GM21786 (cell line): ENCODE measurements at regions not wholly inside any gene's neighbourhood (a gene's known extent, or its start where the extent isn't known, plus 50 kb on each side); places are given as distances from the start of the nearest gene placed in this dataset.
"Not testable (repeated sequence)": the region's sequence is repeated elsewhere in the genome, so short reads cannot be mapped to it uniquely, and the experiment has no call there.

Source experiments
- ATAC-seq: cut with Tn5 transposase; IDR thresholded peaks from one replicate; pipeline ENCODE4 v1.9.1; 2021; ENCODE audit not compliant: unreplicated experiment

DNA sequence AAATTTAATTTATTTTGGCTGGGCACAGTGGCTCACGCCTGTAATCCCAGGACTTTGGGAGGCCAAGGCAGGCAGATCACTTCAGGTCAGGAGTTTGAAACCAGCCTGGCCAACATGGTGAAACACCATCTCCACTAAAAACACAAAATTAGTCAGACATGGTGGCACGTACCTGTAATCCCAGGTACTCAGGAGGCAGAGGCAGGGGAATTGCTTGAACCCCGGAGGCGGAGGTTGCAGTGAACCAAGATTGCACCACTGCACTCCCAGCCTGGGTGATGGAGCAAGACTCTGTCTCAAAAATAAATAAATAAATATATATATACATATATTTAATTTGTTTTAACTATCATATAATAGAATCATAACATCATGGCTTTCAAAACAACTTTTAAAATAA, 482.1 kb upstream of the AUTS2 start:
- not testable (repeated sequence) for ATAC-seq

DNA sequence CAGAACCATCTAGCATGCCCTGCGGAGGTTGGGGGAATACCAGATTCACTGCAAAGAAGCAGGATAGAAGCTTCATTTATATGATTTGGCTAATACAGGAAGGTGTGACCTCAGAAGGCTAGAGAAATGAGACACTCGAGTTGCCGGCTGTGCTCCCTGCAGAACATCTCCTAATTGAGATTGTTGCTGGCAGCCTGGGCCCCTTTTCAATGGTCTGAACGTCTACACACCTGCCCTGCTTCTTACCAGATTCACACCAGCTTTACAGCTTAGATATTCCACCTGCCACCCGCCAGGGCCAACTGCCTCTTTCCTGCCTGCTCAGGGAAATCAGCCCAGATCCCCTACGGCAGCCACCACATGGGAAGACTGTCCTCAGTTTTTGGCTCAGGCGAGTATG, 475.3 kb upstream of the AUTS2 start:
- ATAC-seq: no peak

DNA sequence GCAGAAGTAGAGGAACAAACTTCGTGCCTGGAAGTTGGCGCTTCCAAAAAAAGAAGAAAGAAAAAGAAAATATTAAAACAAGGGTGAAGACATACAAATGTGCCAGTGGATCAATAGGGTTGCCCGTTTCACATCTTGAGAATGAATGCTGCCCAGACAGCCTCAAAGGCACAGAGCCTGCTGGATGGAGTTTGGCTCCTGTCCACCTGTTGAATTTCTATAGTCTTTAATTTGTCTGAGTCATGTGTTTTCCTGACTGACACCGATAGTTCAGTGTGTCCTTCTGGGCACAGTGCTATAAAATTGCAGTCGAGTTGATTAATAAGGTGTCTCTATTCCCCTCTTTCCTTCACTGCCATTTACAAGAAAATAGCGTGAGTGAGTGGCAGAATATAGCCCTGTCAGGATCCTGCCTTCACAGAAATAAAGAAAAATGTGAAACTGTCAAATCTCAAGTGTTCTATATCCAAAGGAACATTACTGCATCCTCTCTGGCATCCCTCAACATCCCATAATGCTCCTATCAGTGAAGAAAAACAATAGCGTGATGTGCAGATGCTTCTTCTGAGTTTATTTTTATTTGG, 471.3 kb upstream of the AUTS2 start:
- ATAC-seq: no peak

DNA sequence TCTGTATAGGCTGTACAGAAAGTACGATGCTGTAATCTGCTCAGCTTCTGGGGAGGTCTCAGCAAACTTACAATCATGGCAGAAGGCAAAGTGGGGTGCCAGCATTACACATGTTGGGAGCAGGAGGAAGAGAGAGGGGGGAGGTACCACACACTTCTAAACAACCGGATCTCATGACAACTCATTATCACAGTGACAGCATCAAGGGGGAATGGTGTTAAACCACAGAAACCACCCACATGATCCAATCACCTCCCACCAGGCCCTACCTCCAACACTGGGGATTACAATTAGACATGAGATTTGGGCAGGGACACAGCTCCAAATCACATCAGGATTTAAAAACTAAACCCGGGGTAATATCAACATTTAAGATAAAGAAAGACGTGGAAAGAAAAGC, 468.8 kb upstream of the AUTS2 start:
- no peak for ATAC-seq

DNA sequence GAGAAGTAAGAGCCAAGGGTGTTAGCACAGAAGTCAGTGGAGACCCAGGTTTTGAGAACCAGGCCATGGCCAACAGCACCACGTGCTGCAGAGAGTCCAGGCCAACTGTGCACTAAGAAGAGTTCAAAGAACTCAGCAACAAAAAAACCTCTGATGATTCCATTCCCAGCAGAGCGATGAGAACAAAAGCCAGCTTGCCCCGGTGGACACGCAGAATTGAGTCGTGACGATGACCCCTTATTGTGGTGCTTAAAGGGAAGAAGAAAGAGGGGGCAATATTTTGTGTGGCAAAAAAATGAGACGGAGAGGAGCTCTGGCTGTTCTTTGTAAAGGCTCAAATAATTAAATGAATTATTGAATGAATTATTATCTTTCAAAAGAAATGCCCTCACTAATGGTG, 468.3 kb upstream of the AUTS2 start:
- no peak for ATAC-seq

DNA sequence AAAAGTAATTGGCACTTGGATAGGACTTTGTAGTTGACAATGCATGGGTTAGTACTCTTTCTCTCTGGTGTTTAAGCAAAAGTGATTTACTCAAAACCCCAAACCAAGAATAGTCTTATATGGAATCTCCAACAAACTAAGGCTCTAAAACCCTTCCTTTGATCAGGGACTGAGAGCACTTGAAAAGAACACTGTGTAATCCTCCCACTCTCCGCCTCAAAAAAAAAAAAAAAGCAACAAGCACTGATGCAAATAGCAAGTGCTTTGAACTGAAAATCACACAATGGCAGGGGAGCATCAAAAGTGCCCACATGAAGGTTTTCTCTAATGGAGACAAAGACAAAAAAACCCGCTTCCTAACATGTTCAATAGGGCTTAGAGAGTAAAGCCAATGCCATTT, 467.9 kb upstream of the AUTS2 start:
- ATAC-seq: no peak

DNA sequence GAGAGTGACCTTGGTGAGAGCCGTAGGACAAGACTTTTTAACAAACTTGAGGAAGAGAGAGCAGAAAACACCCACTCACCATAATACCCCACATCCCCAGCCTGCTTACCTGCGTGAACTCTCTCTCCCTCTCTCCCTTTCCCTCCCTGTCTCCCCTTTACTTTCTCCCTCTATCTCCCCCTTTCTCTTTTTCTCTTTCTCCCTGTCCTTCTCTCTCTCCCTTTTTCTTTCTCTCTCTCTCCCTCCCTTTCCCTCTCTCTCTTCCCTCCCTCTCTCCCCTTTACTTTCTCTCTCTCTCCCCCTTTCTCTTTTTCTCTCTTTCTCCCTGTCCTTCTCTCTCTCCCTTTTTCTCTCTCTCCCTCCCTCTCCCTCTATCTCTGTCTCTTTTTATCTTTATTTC, 464.0 kb upstream of the AUTS2 start:
- no peak for ATAC-seq

DNA sequence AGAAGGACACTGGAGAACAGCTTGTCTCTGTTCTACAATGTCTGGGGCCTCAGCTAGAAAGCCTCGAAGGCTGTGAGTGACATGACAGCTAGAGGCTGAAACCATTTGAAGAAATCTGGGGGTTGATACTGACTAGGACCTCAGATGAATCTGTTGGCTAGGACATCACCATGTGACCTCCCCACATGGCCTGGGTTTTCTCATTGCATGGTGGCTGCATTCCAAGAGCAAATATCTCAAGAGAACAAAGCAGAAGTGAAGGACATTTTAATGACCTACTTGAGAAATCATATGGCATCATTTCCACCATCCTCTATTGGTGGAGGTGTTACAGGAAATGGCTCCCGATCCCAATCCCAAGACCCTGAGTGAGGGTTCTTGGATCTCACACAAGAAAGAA, 450.6 kb upstream of the AUTS2 start:
- no peak for ATAC-seq

DNA sequence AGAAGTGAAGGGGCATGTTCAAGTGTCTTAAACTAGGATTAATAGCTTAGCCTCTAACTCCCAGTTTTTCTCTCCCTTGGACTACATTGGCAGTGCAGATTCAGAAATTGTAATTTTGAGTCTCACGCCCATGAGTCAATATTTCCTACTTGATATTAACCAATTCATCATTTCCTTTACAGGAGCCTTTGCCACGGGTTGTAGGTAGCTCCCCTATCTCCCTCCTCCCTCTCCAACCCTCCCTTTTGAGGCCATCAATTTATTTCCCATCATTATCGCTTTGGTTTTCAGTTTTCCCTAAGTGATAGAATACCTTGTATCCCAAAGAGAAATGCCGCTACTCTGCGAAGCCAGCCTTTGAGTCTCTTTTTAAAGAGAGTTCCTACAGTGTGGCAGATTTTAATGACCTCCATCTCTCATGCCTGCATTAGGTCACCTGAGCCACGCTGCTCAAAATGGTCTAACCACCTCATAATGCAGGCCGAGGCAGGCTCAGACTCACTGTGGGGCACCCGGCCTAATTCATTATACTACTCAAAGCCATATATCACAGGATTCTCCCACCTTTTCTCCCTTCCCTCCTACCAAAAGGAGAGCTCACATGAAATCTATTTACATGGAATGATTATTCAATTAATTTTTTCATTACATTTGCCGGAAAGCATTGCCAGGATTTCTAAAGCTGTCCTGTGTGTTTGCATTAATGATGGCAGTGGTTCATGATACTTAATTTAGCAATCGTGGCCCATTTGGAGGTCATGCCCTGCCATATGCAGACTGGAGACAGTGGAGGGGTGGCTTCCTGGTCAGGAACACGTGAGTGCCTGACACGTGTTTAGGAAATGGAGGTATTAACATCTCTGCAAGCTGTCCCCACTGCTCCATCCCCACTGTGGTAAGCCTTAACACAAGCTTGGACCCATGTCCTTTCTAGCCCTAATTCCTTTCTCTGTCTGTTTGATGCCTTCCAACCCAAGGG, 448.2 kb upstream of the AUTS2 start:
- ATAC-seq: no peak

DNA sequence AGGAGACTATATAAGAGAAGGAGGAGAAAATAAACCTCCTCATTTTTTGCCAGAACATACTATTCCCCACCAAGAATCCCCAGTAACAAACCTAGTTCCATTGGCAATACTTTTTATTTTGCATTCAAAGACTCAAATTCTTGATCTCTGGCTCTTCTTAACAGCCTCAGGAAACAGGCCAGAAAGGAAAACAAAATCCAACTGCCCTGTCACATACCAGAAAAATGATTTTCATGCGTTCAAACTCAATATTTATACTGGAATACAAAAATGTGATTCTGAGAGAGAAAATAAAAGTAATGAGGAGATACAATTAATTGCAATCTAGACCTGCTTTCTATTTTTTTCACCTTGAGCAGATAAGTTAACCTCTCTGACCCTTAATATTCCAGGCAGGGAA, 435.9 kb upstream of the AUTS2 start:
- ATAC-seq: no peak

DNA sequence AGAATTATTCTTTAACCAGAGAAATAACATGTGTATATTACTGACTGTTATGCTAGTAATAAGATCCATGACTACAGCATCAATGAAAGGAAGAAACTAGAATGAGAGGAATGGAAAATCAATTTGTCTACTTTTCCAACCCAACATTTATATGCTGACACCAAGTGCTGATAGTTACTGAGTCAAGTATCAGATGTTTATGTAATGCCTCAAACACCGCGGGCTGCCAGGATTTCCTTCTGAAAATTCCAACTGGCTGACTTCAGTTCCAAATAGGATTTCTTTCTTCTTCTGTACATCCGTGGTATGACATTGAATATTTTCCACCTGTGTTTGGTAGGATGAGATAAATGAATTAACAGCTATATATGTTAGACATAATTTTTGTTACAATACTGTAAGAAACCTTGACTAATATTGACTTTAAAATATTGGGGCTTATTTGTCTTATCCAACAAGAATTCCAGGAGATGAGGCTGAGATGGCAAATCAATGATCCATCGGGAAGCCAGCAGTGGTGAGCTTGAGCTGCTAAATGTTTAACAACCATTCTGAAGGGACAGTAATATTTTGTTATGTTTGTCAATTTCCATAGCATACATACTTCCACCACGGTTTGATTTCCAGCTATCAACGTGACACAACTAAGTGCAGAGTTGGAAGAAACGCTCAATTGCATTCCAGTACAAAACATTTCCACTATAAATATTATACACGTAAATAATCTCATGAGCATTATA, 435.2 kb upstream of the AUTS2 start:
- ATAC-seq: no peak

DNA sequence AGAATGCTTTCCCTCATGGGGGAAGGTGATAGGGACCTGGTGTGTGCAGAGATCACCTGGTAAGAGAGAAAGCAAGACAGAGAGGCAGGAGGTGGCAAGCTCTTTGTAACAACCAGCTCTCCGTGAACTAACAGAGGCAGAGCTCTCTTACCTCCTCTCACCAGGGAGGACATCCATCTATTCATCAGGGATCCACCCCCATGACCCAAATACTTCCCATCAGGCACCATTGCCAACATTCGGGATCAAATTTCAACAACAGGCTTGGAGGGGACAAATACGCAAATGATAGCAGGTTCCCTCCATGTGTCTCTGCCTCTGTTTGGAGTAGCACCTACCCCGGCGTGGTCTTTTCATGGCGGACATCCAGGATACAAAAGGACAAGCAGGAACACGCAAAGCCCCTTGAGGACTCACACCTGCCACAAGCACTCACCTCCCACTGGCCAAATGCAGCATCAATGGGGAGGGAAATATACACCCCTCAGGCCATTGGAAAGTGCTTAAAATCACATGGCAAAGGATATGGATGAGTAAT, 431.2 kb upstream of the AUTS2 start:
- ATAC-seq: no peak

DNA sequence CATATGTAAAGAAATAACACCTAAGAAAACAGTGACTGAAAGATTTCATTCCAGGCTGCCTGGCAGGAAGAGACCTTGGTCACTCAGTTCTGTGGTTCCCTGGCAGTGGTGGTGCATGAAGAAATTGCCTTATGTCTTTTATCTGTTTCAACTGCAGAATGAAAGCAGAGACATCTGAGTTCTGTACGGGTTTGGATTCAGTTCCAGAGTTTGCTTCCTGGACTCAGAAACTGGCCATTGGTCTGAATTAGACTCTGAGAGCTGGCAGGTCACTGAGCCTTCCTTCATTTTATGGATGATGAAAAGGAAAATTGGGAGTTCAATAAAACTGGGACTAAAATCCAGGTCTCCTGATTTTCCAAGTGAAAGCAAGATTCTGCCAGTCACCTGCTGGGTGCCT, 428.9 kb upstream of the AUTS2 start:
- ATAC-seq: no peak

DNA sequence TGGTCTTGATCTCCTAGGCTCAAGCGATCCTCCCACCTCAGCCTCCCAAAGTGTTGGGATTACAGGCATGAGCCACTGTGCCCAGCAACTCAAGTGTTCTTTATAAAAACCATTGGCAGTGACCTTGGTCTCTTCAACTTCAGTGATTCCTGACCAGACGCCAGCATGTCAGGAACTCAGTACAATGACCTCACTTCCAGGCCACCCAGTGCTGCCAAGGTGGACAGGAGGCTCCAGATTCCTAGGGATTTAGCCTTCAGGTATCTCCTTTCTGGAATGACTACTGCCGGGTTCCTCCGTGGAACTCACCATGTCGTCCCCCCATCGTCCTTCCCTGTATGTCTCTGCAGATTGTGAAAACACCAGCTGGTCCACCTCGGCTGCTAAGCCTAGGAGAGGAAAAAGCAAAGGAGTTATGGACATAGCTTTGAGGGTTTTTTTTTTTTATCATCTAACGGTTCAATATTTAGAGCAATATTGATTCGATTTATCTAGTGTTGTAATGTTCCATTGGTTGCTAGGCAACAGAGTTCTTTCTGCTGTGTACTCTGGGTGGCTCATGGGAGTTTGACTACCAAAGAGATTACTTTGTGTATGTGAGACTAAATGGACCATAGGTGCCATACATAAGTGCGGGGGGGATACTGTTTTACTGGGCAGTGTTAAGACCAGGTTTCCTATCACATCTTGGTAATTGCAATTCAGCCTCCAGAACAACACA, 425.8 kb upstream of the AUTS2 start:
- no peak for ATAC-seq

DNA sequence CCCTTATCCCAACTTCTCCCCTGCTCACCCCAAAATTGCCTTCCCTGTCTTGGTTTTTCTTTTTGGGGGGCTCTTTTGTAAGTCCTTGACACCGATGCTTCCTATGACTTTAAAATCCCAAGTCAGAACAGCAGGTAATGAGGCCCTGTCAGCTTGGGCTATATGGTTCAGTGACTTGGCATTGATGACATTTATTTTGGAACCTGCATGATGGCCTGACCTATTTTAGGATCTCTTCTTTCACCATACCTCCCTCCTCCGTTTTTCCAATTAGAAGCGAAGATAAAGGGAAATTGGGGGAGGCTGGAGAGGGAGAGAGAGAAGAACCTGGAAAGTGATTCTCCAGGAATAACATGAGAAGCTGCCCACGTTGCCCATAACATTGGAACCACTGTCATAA, 424.9 kb upstream of the AUTS2 start:
- ATAC-seq: no peak

DNA sequence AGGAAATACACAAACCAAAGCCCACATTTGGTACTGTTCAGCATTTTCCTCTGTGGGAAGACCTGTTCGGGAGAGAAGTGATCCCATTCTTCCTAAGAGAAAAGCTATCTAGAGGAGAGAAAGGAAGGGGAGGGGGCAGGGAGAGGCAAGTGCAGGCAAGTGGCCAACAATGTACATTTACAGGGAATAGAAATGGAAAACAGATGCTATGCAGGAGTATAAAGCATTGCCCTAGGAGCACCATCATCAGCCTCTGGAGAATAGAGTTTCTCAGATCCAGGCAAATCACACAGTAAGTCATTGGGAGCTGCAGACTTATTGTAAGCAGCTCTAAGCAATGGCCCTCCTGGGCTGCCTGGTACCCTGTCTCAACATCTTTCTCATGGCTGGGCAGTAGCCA, 424.4 kb upstream of the AUTS2 start:
- no peak for ATAC-seq

DNA sequence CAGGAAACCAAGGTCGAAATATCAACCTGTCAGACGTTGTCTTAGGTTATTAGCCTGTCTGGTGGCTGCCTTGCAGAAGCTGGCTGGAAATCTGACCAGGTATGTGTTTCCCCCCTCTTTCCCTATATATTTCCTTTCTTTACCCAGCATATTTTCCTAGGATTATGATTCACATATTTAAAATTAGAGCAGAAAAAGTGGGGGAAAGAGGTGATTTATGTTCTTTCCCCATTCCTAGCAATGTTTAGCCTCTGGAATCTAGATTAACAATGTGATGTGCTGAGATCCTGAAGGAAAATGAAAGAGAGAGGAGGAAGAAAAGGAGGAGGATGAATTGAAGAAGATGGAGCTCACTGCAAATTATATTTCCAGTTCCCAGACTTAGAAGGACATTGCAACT, 421.4 kb upstream of the AUTS2 start:
- ATAC-seq: no peak

DNA sequence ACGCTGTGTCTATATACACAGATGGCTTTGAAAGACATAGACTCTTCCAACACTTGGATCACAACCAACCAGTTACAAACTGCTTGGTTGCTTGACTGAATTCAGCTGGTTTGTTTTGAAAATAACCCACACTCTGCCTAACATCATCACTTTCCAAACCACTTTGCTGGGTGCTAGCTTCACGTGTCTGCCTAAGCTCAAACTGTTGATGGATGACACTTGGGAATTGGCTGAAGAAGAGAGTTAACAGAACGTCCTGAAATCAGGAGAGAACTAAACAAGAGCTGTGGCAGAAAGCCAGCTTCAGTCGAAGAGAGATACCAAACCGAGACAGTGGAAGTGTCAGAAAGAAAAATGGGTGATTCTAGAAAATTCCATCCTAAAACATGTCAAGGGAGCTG, 420.8 kb upstream of the AUTS2 start:
- ATAC-seq: no peak

DNA sequence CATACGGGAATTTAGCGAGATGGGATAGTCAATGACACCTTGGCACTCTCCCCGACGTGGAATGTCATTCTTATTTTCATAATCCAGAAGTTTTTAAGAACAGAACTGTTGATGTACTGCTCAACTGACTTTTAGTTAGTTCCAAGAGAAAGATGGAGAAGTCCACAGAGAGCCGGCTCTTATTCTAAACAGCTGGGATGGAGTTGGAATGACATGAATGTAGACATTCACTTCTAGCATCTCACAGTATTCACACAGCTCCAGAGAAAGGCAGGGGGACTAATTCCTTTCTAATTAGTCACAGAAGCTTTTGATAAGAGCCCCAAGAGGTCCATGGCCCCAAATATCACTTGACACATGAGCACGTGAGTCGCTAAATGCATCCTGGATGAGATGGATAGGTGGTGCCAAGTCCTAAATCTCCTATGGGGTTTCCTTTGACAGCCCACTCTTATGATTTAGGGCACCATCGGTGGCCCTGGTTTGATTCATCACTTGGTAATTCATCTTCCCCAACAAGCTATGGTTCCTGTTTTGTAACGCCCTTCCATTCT, 420.3 kb upstream of the AUTS2 start:
- no peak for ATAC-seq

DNA sequence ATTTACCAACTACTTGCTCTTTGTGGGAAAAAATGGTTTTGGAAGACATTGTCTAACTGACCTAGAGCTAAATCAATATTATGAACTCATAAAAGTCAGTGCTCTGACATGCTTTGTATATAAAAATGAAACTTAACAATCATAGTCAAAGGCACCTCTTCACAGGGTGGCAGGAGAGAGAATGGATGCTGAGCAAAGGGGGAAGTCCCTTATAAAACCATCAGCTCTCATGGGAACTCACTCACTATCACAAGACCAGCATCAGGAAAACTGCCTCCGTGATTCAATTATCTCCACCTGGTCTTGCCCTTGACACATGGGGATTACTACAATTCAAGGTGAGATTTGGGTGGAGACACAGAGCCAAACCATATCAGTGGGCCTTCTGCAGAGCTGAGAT, 417.6 kb upstream of the AUTS2 start:
- ATAC-seq: no peak
